Parathyroid adenoma (tissue), 2 donors: ENCODE measurements at regions not wholly inside any gene's neighbourhood (a gene's known extent, or its start where the extent isn't known, plus 50 kb on each side); places are given as distances from the start of the nearest gene placed in this dataset.

Source experiments
- H2AFZ ChIP-seq: fragments of 300-600 bp; sonication (generic); one replicate; pipeline ENCODE4 v1.7.0; 2017; ENCODE audit warnings: antibody characterized with exemption, mild to moderate bottlenecking
- H3K27ac ChIP-seq: fragments of 300-600 bp; sonication (generic); one replicate; pipeline ENCODE4 v1.7.0; 2017
- H3K27me3 ChIP-seq: fragments of 300-600 bp; sonication (generic); one replicate; pipeline ENCODE4 v1.7.0; 2017; ENCODE audit warnings: low read length; ENCODE audit not compliant: control insufficient read depth, insufficient read depth
- H3K36me3 ChIP-seq: fragments of 300-600 bp; sonication (generic); one replicate; pipeline ENCODE4 v1.7.0; 2017; ENCODE audit warnings: low read length; ENCODE audit not compliant: control insufficient read depth, insufficient read depth
- H3K4me1 ChIP-seq: fragments of 300-600 bp; sonication (generic); one replicate; pipeline ENCODE4 v1.7.0; 2017; ENCODE audit warnings: control low read depth
- H3K4me2 ChIP-seq: fragments of 300-600 bp; sonication (generic); one replicate; pipeline ENCODE4 v1.7.0; 2017; ENCODE audit warnings: low read length
- H3K4me3 ChIP-seq: fragments of 300-600 bp; sonication (generic); one replicate; pipeline ENCODE4 v1.7.0; 2017; ENCODE audit warnings: low read depth, low read length
- H3K79me2 ChIP-seq: fragments of 300-600 bp; sonication (generic); one replicate; pipeline ENCODE4 v1.7.0; 2017; ENCODE audit warnings: control low read depth
- H3K9ac ChIP-seq: fragments of 300-600 bp; sonication (generic); one replicate; pipeline ENCODE4 v1.7.0; 2017; ENCODE audit warnings: mild to moderate bottlenecking
- H3K9me3 ChIP-seq: fragments of 300-600 bp; sonication (generic); one replicate; pipeline ENCODE4 v1.7.0; 2017; ENCODE audit warnings: low read length; ENCODE audit not compliant: control insufficient read depth
- TF ChIP-seq, protein P1 (sequence below): fragments of 300-600 bp; sonication (generic); IDR thresholded peaks from one replicate; pipeline ENCODE4 v1.7.0; 2017; ENCODE audit warnings: antibody characterized with exemption, mild to moderate bottlenecking
- donor health status: primary hyperparathyroidism.

DNA sequence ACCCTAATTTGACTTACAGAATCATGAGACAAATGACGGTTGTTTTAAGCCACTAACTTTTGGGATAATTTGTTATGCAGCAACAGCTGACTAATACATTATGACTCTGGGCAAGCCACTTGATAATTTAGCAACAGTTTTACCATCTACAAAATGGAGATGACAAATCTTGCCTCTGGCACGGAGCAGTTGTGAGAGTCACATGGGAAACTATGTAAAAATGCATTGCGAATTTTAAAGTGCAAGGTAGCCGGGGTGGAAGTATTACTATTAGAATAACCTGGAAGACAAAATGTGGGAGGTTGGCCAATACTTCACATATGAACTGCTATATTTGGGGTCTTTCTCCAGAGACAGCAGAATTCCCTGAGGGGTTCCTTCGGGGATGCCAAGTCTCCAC is 328.7 kb downstream of the CTTN start:
- H3K9me3 ChIP-seq, result no peaks in the 10 kb centered on the region
- H3K4me2 ChIP-seq, result no peak overlapping the region
- no peaks in the 10 kb centered on the region for H3K27me3 ChIP-seq
- no peak overlapping the region for H3K9ac ChIP-seq
- no peak overlapping the region for H2AFZ ChIP-seq
- H3K4me1 ChIP-seq, result no peaks in the 10 kb centered on the region
- TF ChIP-seq, protein P1, sequence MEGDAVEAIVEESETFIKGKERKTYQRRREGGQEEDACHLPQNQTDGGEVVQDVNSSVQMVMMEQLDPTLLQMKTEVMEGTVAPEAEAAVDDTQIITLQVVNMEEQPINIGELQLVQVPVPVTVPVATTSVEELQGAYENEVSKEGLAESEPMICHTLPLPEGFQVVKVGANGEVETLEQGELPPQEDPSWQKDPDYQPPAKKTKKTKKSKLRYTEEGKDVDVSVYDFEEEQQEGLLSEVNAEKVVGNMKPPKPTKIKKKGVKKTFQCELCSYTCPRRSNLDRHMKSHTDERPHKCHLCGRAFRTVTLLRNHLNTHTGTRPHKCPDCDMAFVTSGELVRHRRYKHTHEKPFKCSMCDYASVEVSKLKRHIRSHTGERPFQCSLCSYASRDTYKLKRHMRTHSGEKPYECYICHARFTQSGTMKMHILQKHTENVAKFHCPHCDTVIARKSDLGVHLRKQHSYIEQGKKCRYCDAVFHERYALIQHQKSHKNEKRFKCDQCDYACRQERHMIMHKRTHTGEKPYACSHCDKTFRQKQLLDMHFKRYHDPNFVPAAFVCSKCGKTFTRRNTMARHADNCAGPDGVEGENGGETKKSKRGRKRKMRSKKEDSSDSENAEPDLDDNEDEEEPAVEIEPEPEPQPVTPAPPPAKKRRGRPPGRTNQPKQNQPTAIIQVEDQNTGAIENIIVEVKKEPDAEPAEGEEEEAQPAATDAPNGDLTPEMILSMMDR, result no peak
- no peak overlapping the region for H3K4me3 ChIP-seq
- H3K36me3 ChIP-seq, result no peaks in the 10 kb centered on the region
- no peaks in the 10 kb centered on the region for H3K79me2 ChIP-seq
- no peak overlapping the region for H3K27ac ChIP-seq

GRCh38 chr11:70727899-70728620 is 329.7 kb downstream of the CTTN start:
- Histone ChIP-seq H3K9me3 (no peaks in the 10 kb centered on the region), H3K4me1 (no peaks in the 10 kb centered on the region), H2AFZ (no peak overlapping the region), H3K27me3 (no peaks in the 10 kb centered on the region), H3K9ac (no peak overlapping the region), H3K4me3 (no peak overlapping the region), H3K36me3 (no peaks in the 10 kb centered on the region), H3K79me2 (no peaks in the 10 kb centered on the region), H3K27ac (no peak overlapping the region), H3K4me2 (no peak overlapping the region)
- TF ChIP-seq, protein P1, result no peak

DNA sequence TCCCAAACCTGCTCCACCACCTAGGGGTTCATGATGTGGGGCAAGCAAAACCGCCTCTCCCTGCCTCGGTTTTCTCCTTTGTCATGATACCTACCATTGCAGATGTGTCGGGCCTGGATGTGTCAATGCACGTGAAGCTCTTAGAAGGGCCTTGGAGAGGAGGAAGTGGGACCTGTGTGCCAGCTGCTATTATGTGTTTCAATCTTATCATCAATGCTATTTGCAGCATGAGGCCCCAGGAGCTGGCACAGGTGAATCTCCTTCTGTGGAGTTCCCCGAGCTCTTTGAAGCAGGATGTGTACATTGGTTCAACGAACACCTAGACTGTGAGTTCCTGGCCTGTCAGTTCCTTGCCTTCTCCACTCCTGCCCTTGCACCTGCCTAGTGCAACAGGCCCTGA is 331.6 kb downstream of the CTTN start:
- Histone ChIP-seq H3K4me2 (no peak overlapping the region), H3K4me3 (no peak overlapping the region), H3K79me2 (no peaks in the 10 kb centered on the region), H3K27ac (no peak overlapping the region), H3K9ac (no peak overlapping the region), H2AFZ (no peak overlapping the region), H3K4me1 (no peaks in the 10 kb centered on the region), H3K27me3 (no peaks in the 10 kb centered on the region), H3K36me3 (no peaks in the 10 kb centered on the region), H3K9me3 (no peaks in the 10 kb centered on the region)
- TF ChIP-seq, protein P1, result no peak

DNA sequence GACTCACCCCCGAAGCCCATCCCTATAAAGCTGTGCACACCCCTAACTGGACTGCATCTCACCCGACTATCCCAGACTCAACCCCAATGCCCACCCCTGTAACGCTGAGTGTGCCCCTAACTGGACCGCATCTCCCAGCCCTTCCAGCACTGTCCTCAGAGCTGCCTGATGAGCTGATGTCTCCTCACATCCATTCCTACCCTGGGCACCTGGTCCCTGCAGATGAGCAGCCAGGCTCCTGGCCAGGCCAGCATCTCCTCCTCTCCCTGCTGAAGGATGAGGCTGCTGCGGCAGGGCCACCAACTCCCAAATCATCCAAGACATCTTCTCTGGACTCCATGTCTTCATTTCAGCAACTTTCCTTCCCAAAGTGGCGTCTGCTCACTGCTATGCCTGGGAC is 332.1 kb downstream of the CTTN start:
- TF ChIP-seq, protein P1, result no peak
- H3K4me3 ChIP-seq, result no peak overlapping the region
- H3K36me3 ChIP-seq, result no peaks in the 10 kb centered on the region
- no peak overlapping the region for H3K27ac ChIP-seq
- no peaks in the 10 kb centered on the region for H3K79me2 ChIP-seq
- H3K9me3 ChIP-seq, result no peaks in the 10 kb centered on the region
- H3K4me2 ChIP-seq, result no peak overlapping the region
- no peaks in the 10 kb centered on the region for H3K4me1 ChIP-seq
- H2AFZ ChIP-seq, result no peak overlapping the region
- no peak overlapping the region for H3K9ac ChIP-seq
- H3K27me3 ChIP-seq, result no peaks in the 10 kb centered on the region
